ENCODE measurements at regions not wholly inside any gene's neighbourhood (a gene's known extent, or its start where the extent isn't known, plus 50 kb on each side); places are given as distances from the start of the nearest gene placed in this dataset.

- Histone ChIP-seq H3K9ac (ENCODE audit: insufficient read depth in 1 of 2, low read depth in 2 of 2, low read length in 2 of 2) (0 out of 4 replicates have a peak overlapping the region, but pooled peaks of 1 of the 2 experiments have one; percentile 26), H3K4me1 (replicated peaks in 1 of 2; ENCODE audit: control insufficient read depth in 2 of 2, insufficient read depth in 2 of 2, low read length in 2 of 2) (no peaks in the 10 kb centered on the region), H2AFZ (ENCODE audit: low read depth, low read length) (no peak overlapping the region), H3K27ac (ENCODE audit: extremely low read depth, low read depth, low read length) (no peak overlapping the region), H3K9me1 (ENCODE audit: control insufficient read depth, insufficient read depth, low read length) (no peaks in the 10 kb centered on the region), H3K4me2 (ENCODE audit: insufficient read depth, low read length) (no peak overlapping the region), H3K9me3 (replicated peaks; ENCODE audit: control insufficient read depth, insufficient read depth, low read depth, low read length) (no peaks in the 10 kb centered on the region), H3K27me3 (ENCODE audit: control insufficient read depth in 2 of 2, insufficient read depth in 2 of 2, low read length in 2 of 2) (no peaks in the 10 kb centered on the region; a peak in 1 of 5 replicates), H3K36me3 (ENCODE audit: control insufficient read depth, insufficient read depth, low read length) (no peaks in the 10 kb centered on the region), H3K4me3 (no peak overlapping the region), H3K79me2 (ENCODE audit: control insufficient read depth, insufficient read depth, low read length) (no peaks in the 10 kb centered on the region), H4K20me1 (replicated peaks; ENCODE audit: control insufficient read depth, insufficient read depth, low read length) (no peaks in the 10 kb centered on the region)
- no TSS peak for BruUV-seq (replicated peaks)
- DNase-seq (ENCODE audit: extremely low read depth in 1 of 4, low spot score in 3 of 4) (no peak), ATAC-seq (no peak), FAIRE-seq (no peak)
- CTCF ChIA-PET (ENCODE audit: low intra/inter-chr PET ratio), result no interaction called here
- POLR2A ChIA-PET, result interaction anchor here (0.8 kb wide), 1 partner anchor 10 kb away, joined by 3 read pairs; no protein-coding TSS in a partner anchor
- 1% methylated on average over 14 of the region's 14 CpGs for WGBS (ENCODE audit: insufficient coverage, low coverage, missing lambda C conversion rate)
- in situ Hi-C loops (cut with MboI), result no loop called here
- intact Hi-C loops (cut with micrococcal nuclease), result no loop called here
- TF ChIP-seq THAP7 (CRISPR knock-in tag; IDR thresholded peaks at IDR 0.05) (no peak), PKNOX1 (IDR thresholded peaks at IDR 0.05) (no peak), GABPA (tag; conservative IDR thresholded peaks at IDR 0.05; ENCODE audit: low read depth) (no peak), JUND (IDR thresholded peaks at IDR 0.05; ENCODE audit: borderline replicate concordance, low read depth, low read length) (no peak), JUND (tag; IDR thresholded peaks at IDR 0.05; ENCODE audit: borderline replicate concordance, low read depth, low read length) (no peak), ESRRA (IDR thresholded peaks at IDR 0.05; ENCODE audit: borderline replicate concordance, low read depth) (no peak), BRCA1 (IDR thresholded peaks at IDR 0.05) (no peak), BRCA1 (CRISPR knock-in tag; IDR thresholded peaks at IDR 0.05) (no peak), ZBTB5 (IDR thresholded peaks at IDR 0.05) (no peak), ZNF41 (CRISPR knock-in tag; conservative IDR thresholded peaks at IDR 0.05) (no peak)
Observed at GRCh38 chr3:69646287-69647067, 92.8 kb upstream of the MITF start.
